GM12878 (cell line): ENCODE measurements at regions not wholly inside any gene's neighbourhood (a gene's known extent, or its start where the extent isn't known, plus 50 kb on each side); places are given as distances from the start of the nearest gene placed in this dataset.

Experiments
- ATAC-seq: fragments of 200-7000 bp; cut with Tn5 transposase; 3 replicates; pipeline ENCODE4 v1.9.1; 2020; ENCODE audit warnings: mild to moderate bottlenecking, moderate library complexity
- BruUV-seq: library from RNA; stranded (reverse); fragments of 400-500 nt; replicated peaks from 2 replicates; lab custom pipeline; 2021; lab: Mats Ljungman, UMichigan
- CTCF ChIA-PET: fragments of 300-600 bp; sonication (Branson Sonifier 250); formaldehyde crosslinking; extraction: SDS; loops from one replicate; lab custom pipeline; 2021; ENCODE audit warnings: inconsistent platforms; lab: Yijun Ruan, JAX
- POLR2A ChIA-PET: fragments of 350-600 bp; formaldehyde crosslinking; extraction: SDS; loops from one replicate; lab custom pipeline; 2021; ENCODE audit warnings: inconsistent platforms; lab: Charles Lee
- RAD21 ChIA-PET: fragments of 300-600 bp; sonication (Branson Sonifier 250); formaldehyde crosslinking; loops from one replicate; lab custom pipeline; 2023; ENCODE audit warnings: antibody characterized with exemption; ENCODE audit not compliant: unreplicated experiment; lab: Charles Lee
- SMC1A ChIA-PET: fragments of 300-600 bp; sonication (Branson Sonifier 250); formaldehyde crosslinking; loops from one replicate; lab custom pipeline; 2023; ENCODE audit not compliant: unreplicated experiment, uncharacterized antibody; lab: Charles Lee
- DNase-seq: peaks from one replicate; pipeline ENCODE4 v3.0.0-alpha.2; 2011; ENCODE audit warnings: low read depth, low spot score
- FAIRE-seq: peaks from 3 replicates; lab custom pipeline; 2011; peaks lifted over from hg19 to GRCh38; lab: Jason Lieb, UNC
- H2AFZ ChIP-seq: 2 replicates; pipeline ENCODE4 v1.6.0; 2011; ENCODE audit warnings: low read depth, low read length, control low read depth; ENCODE audit not compliant: control insufficient read depth
- H3K27ac ChIP-seq: 2 replicates; pipeline ENCODE4 v1.5.1; 2011; ENCODE audit warnings: control low read depth; ENCODE audit not compliant: control insufficient read depth, insufficient read depth
- H3K27me3 ChIP-seq, 2 experiments: replicated peaks in 1 of 2; 2 replicates each; pipeline versions ENCODE4 v1.6.0 to v1.6.1; 2011; ENCODE audit warnings: low read length in 1 of 2; ENCODE audit not compliant: control insufficient read depth in 2 of 2, insufficient read depth in 2 of 2
- H3K36me3 ChIP-seq, 2 experiments: 2 replicates each; pipeline ENCODE4 v1.5.1; 2011; ENCODE audit warnings: low read length in 1 of 2; ENCODE audit not compliant: control insufficient read depth in 2 of 2, insufficient read depth in 2 of 2
- H3K4me1 ChIP-seq: 2 replicates; pipeline ENCODE4 v1.6.1; 2011; ENCODE audit warnings: mild to moderate bottlenecking, low read length, moderate library complexity, mixed read lengths; ENCODE audit not compliant: control insufficient read depth, insufficient read depth
- H3K4me2 ChIP-seq: 2 replicates; pipeline ENCODE4 v1.6.0; 2011; ENCODE audit warnings: control low read depth; ENCODE audit not compliant: control insufficient read depth, insufficient read depth
- H3K4me3 ChIP-seq: fragments of 200-600 bp; sonication (generic); 2 replicates; pipeline ENCODE4 v1.5.1; 2016
- H3K79me2 ChIP-seq: 2 replicates; pipeline ENCODE4 v1.6.0; 2011; ENCODE audit warnings: low read length; ENCODE audit not compliant: control insufficient read depth, insufficient read depth
- H3K9ac ChIP-seq: 2 replicates; pipeline ENCODE4 v1.8.0; 2011; ENCODE audit warnings: low read length, control low read depth, mixed read lengths; ENCODE audit not compliant: control insufficient read depth, insufficient read depth
- H3K9me3 ChIP-seq: replicated peaks from 3 replicates; pipeline ENCODE4 v1.5.1; 2011; ENCODE audit warnings: mild to moderate bottlenecking, low read length; ENCODE audit not compliant: control insufficient read depth, insufficient read depth
- H4K20me1 ChIP-seq: 2 replicates; pipeline ENCODE4 v1.6.0; 2011; ENCODE audit not compliant: control insufficient read depth, insufficient read depth
- IRF3 ChIP-seq: fragments of 450-650 bp; IDR thresholded peaks from 2 replicates; pipeline ENCODE4 v1.6.1; 2014; ENCODE audit warnings: mild to moderate bottlenecking
- MEF2B ChIP-seq: fragments of 450-650 bp; IDR thresholded peaks from 2 replicates; pipeline ENCODE4 v1.6.1; 2018; ENCODE audit warnings: mild to moderate bottlenecking, moderate library complexity; ENCODE audit not compliant: partially characterized antibody, poor library complexity, severe bottlenecking
- PBX3 ChIP-seq: IDR thresholded peaks from 2 replicates; pipeline ENCODE4 v1.6.1; 2011; ENCODE audit warnings: mild to moderate bottlenecking, low read depth, low read length, moderate library complexity; ENCODE audit not compliant: insufficient replicate concordance
- RUNX3 ChIP-seq: IDR thresholded peaks from 2 replicates; pipeline ENCODE4 v1.6.1; 2012; ENCODE audit warnings: low read length, inconsistent platforms
- TCF12 ChIP-seq: IDR thresholded peaks from 2 replicates; pipeline ENCODE4 v1.6.1; 2011; ENCODE audit warnings: low read depth, mild to moderate bottlenecking, low read length
- TCF7 ChIP-seq: IDR thresholded peaks from 2 replicates; pipeline ENCODE4 v1.6.1; 2014; ENCODE audit warnings: antibody characterized with exemption, borderline replicate concordance
- USF2 ChIP-seq: IDR thresholded peaks from 2 replicates; pipeline ENCODE4 v1.6.1; 2011; ENCODE audit warnings: low read depth, low read length, improper control_type of control experiment, borderline replicate concordance
- ZNF217 ChIP-seq: fragments of 450-650 bp; IDR thresholded peaks from 2 replicates; pipeline ENCODE4 v1.6.1; 2017; ENCODE audit warnings: antibody characterized with exemption, mild to moderate bottlenecking
- ZNF592 ChIP-seq: fragments of 450-650 bp; IDR thresholded peaks from 2 replicates; pipeline ENCODE4 v1.6.1; 2017; ENCODE audit warnings: mild to moderate bottlenecking, moderate library complexity
- ZNF622 ChIP-seq: fragments of 450-650 bp; IDR thresholded peaks from 2 replicates; pipeline ENCODE4 v1.6.1; 2017; ENCODE audit warnings: mild to moderate bottlenecking, inconsistent platforms
- WGBS: methylation state at CpG from one replicate; pipeline ENCODE4 v1.1.6; 2016; ENCODE audit warnings: low lambda C conversion rate; ENCODE audit not compliant: insufficient replicate concordance, insufficient coverage; ENCODE audit errors: missing lambda C conversion rate; 5-methylcytosine and 5-hydroxymethylcytosine counted together
- in situ Hi-C: fragments of 300-500 bp; cut with MboI; formaldehyde crosslinking; loops from 9 replicates; pipeline ENCODE4 v1.14.3; 2018; ENCODE audit warnings: mixed read lengths
- intact Hi-C: fragments of 100-400 bp; cut with micrococcal nuclease; formaldehyde crosslinking; loops from one replicate; pipeline ENCODE4 v1.14.2; 2022; ENCODE audit not compliant: unreplicated experiment
- TF ChIP-seq, protein P1 (sequence below): fragments of 450-650 bp; formaldehyde crosslinking; IDR thresholded peaks from 2 replicates; pipeline ENCODE4 v1.4.0; 2020; ENCODE audit warnings: mild to moderate bottlenecking, moderate library complexity
- TF ChIP-seq, protein P2 (sequence below): fragments of 450-650 bp; IDR thresholded peaks from 2 replicates; pipeline ENCODE4 v1.6.1; 2016; ENCODE audit warnings: mild to moderate bottlenecking

DNA sequence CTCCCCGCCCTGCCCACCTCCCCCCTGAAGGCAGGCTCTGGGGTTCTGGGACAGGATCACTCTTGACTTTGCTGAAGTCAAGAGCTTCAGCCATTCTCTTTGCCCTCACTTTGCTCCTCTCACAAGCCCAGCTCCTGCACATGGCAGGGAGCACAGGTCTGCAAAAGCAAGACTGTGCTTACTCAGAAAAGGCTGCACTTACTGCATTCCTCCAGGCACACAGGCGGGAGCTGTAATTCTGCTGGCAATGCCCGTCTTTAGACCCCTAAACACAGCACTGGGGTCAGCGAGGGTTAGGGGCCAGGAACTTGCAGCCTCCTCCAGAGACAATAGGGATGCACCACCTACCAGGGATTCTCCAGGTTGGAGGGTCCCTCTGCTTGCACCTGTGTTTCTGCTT is 523.7 kb downstream of the TCERG1L start:
- Histone ChIP-seq H4K20me1 (no peaks in the 10 kb centered on the region), H3K27me3 (no peaks in the 10 kb centered on the region), H2AFZ (no peak overlapping the region), H3K27ac (no peak overlapping the region), H3K4me2 (no peak overlapping the region), H3K4me1 (no peaks in the 10 kb centered on the region), H3K79me2 (no peaks in the 10 kb centered on the region), H3K4me3 (no peak overlapping the region), H3K9me3 (peaks cover 2% of the 10 kb centered on the region; the same call in 1 of the 3 replicates), H3K36me3 (no peaks in the 10 kb centered on the region), H3K9ac (no peak overlapping the region)
- RAD21 ChIA-PET, result no interaction called here
- POLR2A ChIA-PET, result no interaction called here
- in situ Hi-C loops (no loop called here), intact Hi-C loops (no loop called here)
- CTCF ChIA-PET, result no interaction called here
- WGBS, result 8% methylated on average over 4 of the region's 4 CpGs
- FAIRE-seq, result no peak
- SMC1A ChIA-PET, result no interaction called here
- DNase-seq, result no peak
- ATAC-seq, result no peak
- BruUV-seq, result no TSS peak
- TF ChIP-seq, protein P1, sequence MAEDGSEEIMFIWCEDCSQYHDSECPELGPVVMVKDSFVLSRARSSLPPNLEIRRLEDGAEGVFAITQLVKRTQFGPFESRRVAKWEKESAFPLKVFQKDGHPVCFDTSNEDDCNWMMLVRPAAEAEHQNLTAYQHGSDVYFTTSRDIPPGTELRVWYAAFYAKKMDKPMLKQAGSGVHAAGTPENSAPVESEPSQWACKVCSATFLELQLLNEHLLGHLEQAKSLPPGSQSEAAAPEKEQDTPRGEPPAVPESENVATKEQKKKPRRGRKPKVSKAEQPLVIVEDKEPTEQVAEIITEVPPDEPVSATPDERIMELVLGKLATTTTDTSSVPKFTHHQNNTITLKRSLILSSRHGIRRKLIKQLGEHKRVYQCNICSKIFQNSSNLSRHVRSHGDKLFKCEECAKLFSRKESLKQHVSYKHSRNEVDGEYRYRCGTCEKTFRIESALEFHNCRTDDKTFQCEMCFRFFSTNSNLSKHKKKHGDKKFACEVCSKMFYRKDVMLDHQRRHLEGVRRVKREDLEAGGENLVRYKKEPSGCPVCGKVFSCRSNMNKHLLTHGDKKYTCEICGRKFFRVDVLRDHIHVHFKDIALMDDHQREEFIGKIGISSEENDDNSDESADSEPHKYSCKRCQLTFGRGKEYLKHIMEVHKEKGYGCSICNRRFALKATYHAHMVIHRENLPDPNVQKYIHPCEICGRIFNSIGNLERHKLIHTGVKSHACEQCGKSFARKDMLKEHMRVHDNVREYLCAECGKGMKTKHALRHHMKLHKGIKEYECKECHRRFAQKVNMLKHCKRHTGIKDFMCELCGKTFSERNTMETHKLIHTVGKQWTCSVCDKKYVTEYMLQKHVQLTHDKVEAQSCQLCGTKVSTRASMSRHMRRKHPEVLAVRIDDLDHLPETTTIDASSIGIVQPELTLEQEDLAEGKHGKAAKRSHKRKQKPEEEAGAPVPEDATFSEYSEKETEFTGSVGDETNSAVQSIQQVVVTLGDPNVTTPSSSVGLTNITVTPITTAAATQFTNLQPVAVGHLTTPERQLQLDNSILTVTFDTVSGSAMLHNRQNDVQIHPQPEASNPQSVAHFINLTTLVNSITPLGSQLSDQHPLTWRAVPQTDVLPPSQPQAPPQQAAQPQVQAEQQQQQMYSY (CRISPR knock-in tag), result no peak
- TF ChIP-seq USF2 (no peak), MEF2B (no peak), TCF12 (no peak), TCF7 (no peak), ZNF592 (no peak), RUNX3 (no peak), ZNF217 (no peak), IRF3 (no peak), ZNF622 (no peak), PBX3 (no peak)
- TF ChIP-seq, protein P2, sequence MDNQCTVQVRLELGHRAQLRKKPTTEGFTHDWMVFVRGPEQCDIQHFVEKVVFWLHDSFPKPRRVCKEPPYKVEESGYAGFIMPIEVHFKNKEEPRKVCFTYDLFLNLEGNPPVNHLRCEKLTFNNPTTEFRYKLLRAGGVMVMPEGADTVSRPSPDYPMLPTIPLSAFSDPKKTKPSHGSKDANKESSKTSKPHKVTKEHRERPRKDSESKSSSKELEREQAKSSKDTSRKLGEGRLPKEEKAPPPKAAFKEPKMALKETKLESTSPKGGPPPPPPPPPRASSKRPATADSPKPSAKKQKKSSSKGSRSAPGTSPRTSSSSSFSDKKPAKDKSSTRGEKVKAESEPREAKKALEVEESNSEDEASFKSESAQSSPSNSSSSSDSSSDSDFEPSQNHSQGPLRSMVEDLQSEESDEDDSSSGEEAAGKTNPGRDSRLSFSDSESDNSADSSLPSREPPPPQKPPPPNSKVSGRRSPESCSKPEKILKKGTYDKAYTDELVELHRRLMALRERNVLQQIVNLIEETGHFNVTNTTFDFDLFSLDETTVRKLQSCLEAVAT, result no peak
